GM19395 (cell line): ENCODE measurements at regions not wholly inside any gene's neighbourhood (a gene's known extent, or its start where the extent isn't known, plus 50 kb on each side); places are given as distances from the start of the nearest gene placed in this dataset.
A peak's percentile ranks its signal among the peaks of the same experiment; 100 is the strongest.
"Not testable (repeated sequence)": the region's sequence is repeated elsewhere in the genome, so short reads cannot be mapped to it uniquely, and the experiment has no call there.

Experiments
- ATAC-seq: cut with Tn5 transposase; IDR thresholded peaks from one replicate; pipeline ENCODE4 v1.9.1; 2021; ENCODE audit warnings: mild to moderate bottlenecking, moderate library complexity; ENCODE audit not compliant: unreplicated experiment

- ATAC-seq = no peak
These were observed 571.7 kb downstream of the KCTD12 start for GRCh38 chr13:76314495-76314894.

GRCh38 chr13:76307142-76307541 is 579.1 kb downstream of the KCTD12 start:
- no peak for ATAC-seq

- no peak for ATAC-seq
These were observed 585.5 kb downstream of the KCTD12 start for GRCh38 chr13:76300688-76301087.

GRCh38 chr13:76297331-76297730 is 588.9 kb downstream of the KCTD12 start:
- no peak for ATAC-seq

- ATAC-seq = no peak
These were observed 589.5 kb downstream of the KCTD12 start for GRCh38 chr13:76296751-76297150.

- ATAC-seq = not testable (repeated sequence)
These were observed 591.2 kb downstream of the KCTD12 start for GRCh38 chr13:76295020-76295419.

GRCh38 chr13:76293751-76294150 is 592.5 kb downstream of the KCTD12 start:
- ATAC-seq = no peak

- ATAC-seq = peak; percentile 54
These were observed 592.9 kb downstream of the KCTD12 start for GRCh38 chr13:76293346-76293745.

- ATAC-seq = no peak
These were observed 593.5 kb downstream of the KCTD12 start for GRCh38 chr13:76292726-76293125.

GRCh38 chr13:76292031-76292430 is 594.2 kb downstream of the KCTD12 start:
- no peak for ATAC-seq

GRCh38 chr13:76289558-76289957 is 596.6 kb downstream of the KCTD12 start:
- no peak for ATAC-seq

GRCh38 chr13:76286178-76286577 is 600.0 kb downstream of the KCTD12 start:
- ATAC-seq = no peak

- ATAC-seq = no peak
These were observed 600.7 kb downstream of the KCTD12 start for GRCh38 chr13:76285463-76285862.

GRCh38 chr13:76279766-76280165 is 606.4 kb downstream of the KCTD12 start:
- ATAC-seq = not testable (repeated sequence)

GRCh38 chr13:76271728-76272232 is 614.4 kb downstream of the KCTD12 start:
- no peak for ATAC-seq

- ATAC-seq = not testable (repeated sequence)
These were observed 617.9 kb downstream of the KCTD12 start for GRCh38 chr13:76268307-76268706.

GRCh38 chr13:76267216-76267615 is 619.0 kb downstream of the KCTD12 start:
- ATAC-seq = no peak

GRCh38 chr13:76266561-76266960 is 619.6 kb downstream of the KCTD12 start:
- ATAC-seq = no peak

- ATAC-seq = no peak
These were observed 614.1 kb downstream of the LMO7 start for GRCh38 chr13:76250211-76250610.

- no peak for ATAC-seq
These were observed 609.8 kb downstream of the LMO7 start for GRCh38 chr13:76245920-76246319.

GRCh38 chr13:76245211-76245610 is 609.1 kb downstream of the LMO7 start:
- no peak for ATAC-seq

GRCh38 chr13:76243120-76243519 is 607.0 kb downstream of the LMO7 start:
- ATAC-seq = not testable (repeated sequence)

GRCh38 chr13:76239031-76239680 is 603.0 kb downstream of the LMO7 start:
- ATAC-seq = no peak
